Breast epithelium (tissue), 4 donors: ENCODE measurements at regions not wholly inside any gene's neighbourhood (a gene's known extent, or its start where the extent isn't known, plus 50 kb on each side); places are given as distances from the start of the nearest gene placed in this dataset.

Source experiments
- DNase-seq, 2 donors: peaks; one replicate each; pipeline ENCODE4 v3.0.0-alpha.2; 2019; ENCODE audit warnings: low spot score in 2 of 2
- H3K27ac ChIP-seq, 2 donors: fragments of 200-600 bp; sonication (generic) in 1 of 2; one replicate each; pipeline ENCODE4 v1.5.1; 2016 to 2019; ENCODE audit warnings: mild to moderate bottlenecking in 1 of 2
- H3K27me3 ChIP-seq, 2 donors: fragments of 200-600 bp; sonication (generic) in 1 of 2; one replicate each; pipeline versions ENCODE4 v1.5.1 to v1.6.0; 2017 to 2019; ENCODE audit warnings: control low read depth in 1 of 2, mild to moderate bottlenecking in 1 of 2
- H3K36me3 ChIP-seq: fragments of 200-600 bp; one replicate; pipeline ENCODE4 v1.5.1; 2019
- H3K4me1 ChIP-seq, 2 donors: fragments of 200-600 bp; sonication (generic); one replicate each; pipeline ENCODE4 v1.5.1; 2016 to 2019; ENCODE audit warnings: control low read depth in 1 of 2
- H3K4me3 ChIP-seq, 3 donors: fragments of 200-600 bp; sonication (generic); 1 replicate in 2 of 3; 2 replicates in 1 of 3; pipeline ENCODE4 v1.5.1; 2016 to 2019; ENCODE audit warnings: mild to moderate bottlenecking in 3 of 3, moderate library complexity in 2 of 3
- H3K9me3 ChIP-seq, 2 donors: fragments of 200-600 bp; sonication (generic) in 1 of 2; one replicate each; pipeline ENCODE4 v1.5.1; 2016 to 2019; ENCODE audit warnings: control low read depth in 1 of 2
- CTCF ChIP-seq, 3 donors: fragments of 450-650 bp; IDR thresholded peaks; one replicate each; pipeline ENCODE4 v1.5.1; 2016 to 2017; ENCODE audit warnings: antibody characterized with exemption in 3 of 3, mild to moderate bottlenecking in 3 of 3, moderate library complexity in 3 of 3
- POLR2A ChIP-seq: fragments of 450-650 bp; IDR thresholded peaks from one replicate; pipeline ENCODE4 v1.6.1; 2016; ENCODE audit warnings: antibody characterized with exemption, mild to moderate bottlenecking, moderate library complexity
- POLR2AphosphoS5 ChIP-seq, 3 donors: sonication (generic); formaldehyde crosslinking; IDR thresholded peaks; one replicate each; pipeline ENCODE4 v1.6.1; 2017; ENCODE audit warnings: antibody characterized with exemption in 3 of 3
- intact Hi-C: fragments of 100-400 bp; cut with DNase I; formaldehyde crosslinking; loops from one replicate; pipeline ENCODE4 v1.15.1; 2023; ENCODE audit warnings: low total_unique reads

GRCh38 chr2:34534341-34534740 lies 935.2 kb upstream of the FAM98A start:
- Histone ChIP-seq H3K4me1 (no peaks in the 10 kb centered on the region), H3K4me3 (no peak overlapping the region), H3K27me3 (no peaks in the 10 kb centered on the region), H3K27ac (no peak overlapping the region), H3K36me3 (no peaks in the 10 kb centered on the region), H3K9me3 (peaks cover 0 to 5% of the 10 kb centered on the region in 2 donors)
- TF ChIP-seq CTCF (IDR thresholded peaks at IDR 0.05) (no peak), POLR2AphosphoS5 (IDR thresholded peaks at IDR 0.05) (no peak), POLR2A (no peak)
- no peak for DNase-seq
- intact Hi-C loops: no loop called here

GRCh38 chr2:34533585-34534183 lies 934.6 kb upstream of the FAM98A start:
- Histone ChIP-seq H3K4me3 (no peak overlapping the region), H3K27ac (no peak overlapping the region), H3K27me3 (no peaks in the 10 kb centered on the region), H3K4me1 (no peaks in the 10 kb centered on the region), H3K9me3 (peaks cover 0 to 5% of the 10 kb centered on the region in 2 donors), H3K36me3 (no peaks in the 10 kb centered on the region)
- DNase-seq: no peak
- TF ChIP-seq CTCF (IDR thresholded peaks at IDR 0.05) (no peak), POLR2A (no peak), POLR2AphosphoS5 (IDR thresholded peaks at IDR 0.05) (no peak)
- intact Hi-C loops: no loop called here

- TF ChIP-seq POLR2AphosphoS5 (IDR thresholded peaks at IDR 0.05) (no peak), POLR2A (no peak), CTCF (IDR thresholded peaks at IDR 0.05) (no peak)
- DNase-seq: no peak
- Histone ChIP-seq H3K36me3 (no peaks in the 10 kb centered on the region), H3K27me3 (no peaks in the 10 kb centered on the region), H3K4me1 (no peaks in the 10 kb centered on the region), H3K9me3 (no peaks in the 10 kb centered on the region), H3K27ac (no peak overlapping the region), H3K4me3 (no peak overlapping the region)
- intact Hi-C loops: no loop called here
Measured at GRCh38 chr2:34529965-34530364, 930.9 kb upstream of the FAM98A start.

- no peak for TF ChIP-seq CTCF (IDR thresholded peaks at IDR 0.05)
- no peak for TF ChIP-seq POLR2AphosphoS5 (IDR thresholded peaks at IDR 0.05)
- TF ChIP-seq POLR2A: no peak
- no peaks in the 10 kb centered on the region for H3K4me1 ChIP-seq
- DNase-seq: no peak
- no peaks in the 10 kb centered on the region for H3K27me3 ChIP-seq
- H3K4me3 ChIP-seq: no peak overlapping the region
- no peaks in the 10 kb centered on the region for H3K36me3 ChIP-seq
- intact Hi-C loops: no loop called here
- no peak overlapping the region for H3K27ac ChIP-seq
- peaks cover 0 to 3% of the 10 kb centered on the region in 2 donors for H3K9me3 ChIP-seq
Measured at GRCh38 chr2:34523958-34524514, 924.9 kb upstream of the FAM98A start.

GRCh38 chr2:34519659-34520058 lies 920.6 kb upstream of the FAM98A start:
- DNase-seq: no peak
- intact Hi-C loops: no loop called here
- Histone ChIP-seq H3K4me1 (no peaks in the 10 kb centered on the region), H3K4me3 (no peak overlapping the region), H3K27ac (no peak overlapping the region), H3K27me3 (no peaks in the 10 kb centered on the region), H3K36me3 (no peaks in the 10 kb centered on the region), H3K9me3 (peaks cover 0 to 3% of the 10 kb centered on the region in 2 donors)
- TF ChIP-seq CTCF (IDR thresholded peaks at IDR 0.05): no peak
- TF ChIP-seq POLR2AphosphoS5 (IDR thresholded peaks at IDR 0.05): no peak
- no peak for TF ChIP-seq POLR2A
